RWPE2 (cell line): ENCODE measurements at regions not wholly inside any gene's neighbourhood (a gene's known extent, or its start where the extent isn't known, plus 50 kb on each side); places are given as distances from the start of the nearest gene placed in this dataset.
A peak's percentile ranks its signal among the peaks of the same experiment; 100 is the strongest.

Experiments used
- ATAC-seq: fragments of 200-7000 bp; cut with Tn5 transposase; 3 replicates; pipeline ENCODE4 v1.9.1; 2021; ENCODE audit warnings: low read depth
- DNase-seq: peaks from one replicate; pipeline ENCODE4 v3.0.0-alpha.2; 2020; ENCODE audit warnings: low spot score
- H3K27ac ChIP-seq: fragments of 450-650 bp; 2 replicates; pipeline ENCODE4 v1.5.1; 2017; ENCODE audit warnings: mild to moderate bottlenecking; ENCODE audit not compliant: poor library complexity, severe bottlenecking
- H3K27me3 ChIP-seq: fragments of 250-450 bp; sonication (Bioruptor Pico); 2 replicates; pipeline ENCODE4 v1.5.1; 2021; ENCODE audit warnings: mild to moderate bottlenecking, moderate library complexity; ENCODE audit not compliant: insufficient read depth, poor library complexity, severe bottlenecking
- H3K36me3 ChIP-seq: fragments of 250-450 bp; sonication (Bioruptor Pico); 2 replicates; pipeline ENCODE4 v1.5.1; 2020; ENCODE audit warnings: low read depth, mild to moderate bottlenecking, moderate library complexity
- H3K4me1 ChIP-seq: fragments of 250-450 bp; sonication (Bioruptor Pico); 2 replicates; pipeline ENCODE4 v1.5.1; 2021; ENCODE audit warnings: mild to moderate bottlenecking, moderate library complexity; ENCODE audit not compliant: insufficient read depth, poor library complexity, severe bottlenecking
- H3K4me3 ChIP-seq: fragments of 250-450 bp; sonication (Bioruptor Pico); 2 replicates; pipeline ENCODE4 v1.5.1; 2021; ENCODE audit warnings: mild to moderate bottlenecking, moderate library complexity; ENCODE audit not compliant: severe bottlenecking
- H3K9me3 ChIP-seq: fragments of 250-450 bp; sonication (Bioruptor Pico); 2 replicates; pipeline ENCODE4 v1.5.1; 2021; ENCODE audit warnings: mild to moderate bottlenecking, moderate library complexity; ENCODE audit not compliant: severe bottlenecking
- TF ChIP-seq, protein P1 (sequence below): fragments of 450-650 bp; IDR thresholded peaks from one replicate; pipeline ENCODE4 v1.5.1; 2017; ENCODE audit warnings: mild to moderate bottlenecking, moderate library complexity; ENCODE audit not compliant: poor library complexity, severe bottlenecking

DNA sequence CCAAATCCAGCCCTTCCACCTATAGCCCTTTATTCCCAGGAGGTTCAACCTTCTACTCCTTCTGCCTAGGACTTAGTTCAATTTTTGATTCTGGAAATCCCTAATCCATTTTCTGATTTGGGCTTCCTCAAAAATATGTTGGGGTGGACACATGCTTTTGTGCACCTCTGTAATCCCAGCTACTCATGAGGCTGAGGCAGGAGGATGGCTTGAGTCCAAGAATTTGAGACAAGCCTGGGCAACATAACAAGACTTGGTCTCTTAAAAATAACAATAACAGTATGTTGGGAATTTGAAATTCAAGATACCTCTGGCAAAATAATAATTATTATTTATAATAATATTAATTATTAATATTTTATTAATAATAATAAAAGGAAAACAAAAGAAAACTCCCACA, 188.7 kb upstream of the TLE4 start:
- DNase-seq, result no peak
- no peaks in the 10 kb centered on the region for H3K4me1 ChIP-seq
- no peaks in the 10 kb centered on the region for H3K36me3 ChIP-seq
- no peak overlapping the region for H3K4me3 ChIP-seq
- no peak overlapping the region for H3K27ac ChIP-seq
- no peaks in the 10 kb centered on the region for H3K9me3 ChIP-seq
- TF ChIP-seq, protein P1, sequence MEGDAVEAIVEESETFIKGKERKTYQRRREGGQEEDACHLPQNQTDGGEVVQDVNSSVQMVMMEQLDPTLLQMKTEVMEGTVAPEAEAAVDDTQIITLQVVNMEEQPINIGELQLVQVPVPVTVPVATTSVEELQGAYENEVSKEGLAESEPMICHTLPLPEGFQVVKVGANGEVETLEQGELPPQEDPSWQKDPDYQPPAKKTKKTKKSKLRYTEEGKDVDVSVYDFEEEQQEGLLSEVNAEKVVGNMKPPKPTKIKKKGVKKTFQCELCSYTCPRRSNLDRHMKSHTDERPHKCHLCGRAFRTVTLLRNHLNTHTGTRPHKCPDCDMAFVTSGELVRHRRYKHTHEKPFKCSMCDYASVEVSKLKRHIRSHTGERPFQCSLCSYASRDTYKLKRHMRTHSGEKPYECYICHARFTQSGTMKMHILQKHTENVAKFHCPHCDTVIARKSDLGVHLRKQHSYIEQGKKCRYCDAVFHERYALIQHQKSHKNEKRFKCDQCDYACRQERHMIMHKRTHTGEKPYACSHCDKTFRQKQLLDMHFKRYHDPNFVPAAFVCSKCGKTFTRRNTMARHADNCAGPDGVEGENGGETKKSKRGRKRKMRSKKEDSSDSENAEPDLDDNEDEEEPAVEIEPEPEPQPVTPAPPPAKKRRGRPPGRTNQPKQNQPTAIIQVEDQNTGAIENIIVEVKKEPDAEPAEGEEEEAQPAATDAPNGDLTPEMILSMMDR, result no peak
- H3K27me3 ChIP-seq, result no peaks in the 10 kb centered on the region
- ATAC-seq, result no peak

DNA sequence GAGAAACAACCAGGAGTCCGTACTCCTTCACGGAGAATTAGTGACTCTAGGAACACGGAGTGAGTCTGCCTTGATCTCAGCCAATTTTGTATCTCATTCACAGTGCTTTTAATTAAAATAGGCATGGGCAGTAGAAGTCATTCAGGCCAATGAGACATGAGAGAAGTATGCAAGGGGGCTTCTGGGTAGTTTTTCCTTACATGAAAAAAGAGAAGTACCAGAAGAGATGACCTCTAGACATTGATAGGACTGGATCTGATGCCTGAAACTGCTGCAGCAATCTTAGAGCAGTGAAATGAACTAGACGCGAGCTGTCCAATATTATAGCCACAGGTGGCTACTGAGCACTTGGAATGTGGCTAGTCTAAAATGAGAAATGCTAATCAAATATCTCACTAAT, 187.7 kb upstream of the TLE4 start:
- no peak for ATAC-seq
- Histone ChIP-seq H3K27me3 (no peaks in the 10 kb centered on the region), H3K36me3 (no peaks in the 10 kb centered on the region), H3K4me1 (no peaks in the 10 kb centered on the region), H3K9me3 (no peaks in the 10 kb centered on the region), H3K4me3 (no peak overlapping the region), H3K27ac (no peak overlapping the region)
- no peak for DNase-seq
- TF ChIP-seq, protein P1, result no peak

DNA sequence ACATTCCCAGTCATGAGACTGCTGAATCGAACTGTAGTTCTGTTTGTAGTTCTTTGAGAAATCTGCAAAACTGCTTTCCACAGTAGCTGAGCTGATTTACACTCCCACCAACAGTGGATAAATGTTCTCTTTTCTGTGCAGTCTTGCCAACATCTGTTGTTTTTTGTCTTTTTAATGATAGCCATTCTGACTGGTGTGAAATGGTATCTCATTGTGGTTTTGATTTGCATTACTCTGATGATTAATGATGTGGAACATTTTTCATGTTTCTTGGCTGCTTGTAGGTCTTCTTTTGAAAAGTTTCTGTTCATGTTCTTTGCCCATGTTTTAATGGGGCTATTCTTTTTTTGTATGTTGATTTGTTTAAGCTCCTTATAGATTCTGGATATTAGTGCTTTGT, 187.3 kb upstream of the TLE4 start:
- H3K27ac ChIP-seq, result no peak overlapping the region
- DNase-seq (no peak), ATAC-seq (no peak)
- no peaks in the 10 kb centered on the region for H3K36me3 ChIP-seq
- TF ChIP-seq, protein P1, result no peak
- no peaks in the 10 kb centered on the region for H3K9me3 ChIP-seq
- no peaks in the 10 kb centered on the region for H3K27me3 ChIP-seq
- no peak overlapping the region for H3K4me3 ChIP-seq
- H3K4me1 ChIP-seq, result no peaks in the 10 kb centered on the region

DNA sequence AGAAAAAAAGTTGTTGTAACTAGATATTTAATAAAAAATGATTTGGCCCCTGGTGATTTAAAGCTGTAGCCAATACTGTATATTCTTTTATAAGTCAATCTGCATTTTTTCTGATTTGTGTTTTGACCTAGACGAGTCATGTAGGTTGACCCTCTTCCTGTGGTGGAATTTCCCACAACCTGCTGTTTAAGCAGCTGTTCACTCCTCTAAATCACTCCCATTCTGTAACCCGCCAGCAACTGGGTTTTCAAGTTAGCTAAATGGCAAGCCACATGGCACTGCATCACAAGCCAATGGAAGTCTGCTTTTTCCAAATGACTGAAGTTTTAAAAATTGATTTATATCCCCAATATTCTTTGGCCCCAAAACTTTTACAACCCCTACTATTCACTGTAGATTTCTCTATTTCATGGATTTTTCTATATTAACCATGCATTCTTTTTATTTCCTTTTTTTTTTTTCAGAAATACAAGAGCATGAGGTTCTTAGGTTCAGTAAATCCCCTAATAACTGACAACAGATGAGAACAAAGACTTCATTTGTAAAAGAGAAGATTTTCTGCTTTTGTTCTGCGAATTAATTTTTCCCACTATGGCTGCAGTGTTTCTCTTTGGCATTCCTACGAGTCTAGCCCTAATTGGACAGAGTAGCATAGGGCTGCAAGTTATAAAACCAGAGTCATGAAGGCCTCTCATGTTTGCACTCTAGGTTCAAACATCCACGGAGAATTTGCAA, 184.5 kb upstream of the TLE4 start:
- Histone ChIP-seq H3K27me3 (no peaks in the 10 kb centered on the region), H3K27ac (no peak overlapping the region), H3K4me1 (no peaks in the 10 kb centered on the region), H3K9me3 (no peaks in the 10 kb centered on the region), H3K4me3 (no peak overlapping the region), H3K36me3 (no peaks in the 10 kb centered on the region)
- TF ChIP-seq, protein P1, result no peak
- ATAC-seq (no peak), DNase-seq (no peak)

DNA sequence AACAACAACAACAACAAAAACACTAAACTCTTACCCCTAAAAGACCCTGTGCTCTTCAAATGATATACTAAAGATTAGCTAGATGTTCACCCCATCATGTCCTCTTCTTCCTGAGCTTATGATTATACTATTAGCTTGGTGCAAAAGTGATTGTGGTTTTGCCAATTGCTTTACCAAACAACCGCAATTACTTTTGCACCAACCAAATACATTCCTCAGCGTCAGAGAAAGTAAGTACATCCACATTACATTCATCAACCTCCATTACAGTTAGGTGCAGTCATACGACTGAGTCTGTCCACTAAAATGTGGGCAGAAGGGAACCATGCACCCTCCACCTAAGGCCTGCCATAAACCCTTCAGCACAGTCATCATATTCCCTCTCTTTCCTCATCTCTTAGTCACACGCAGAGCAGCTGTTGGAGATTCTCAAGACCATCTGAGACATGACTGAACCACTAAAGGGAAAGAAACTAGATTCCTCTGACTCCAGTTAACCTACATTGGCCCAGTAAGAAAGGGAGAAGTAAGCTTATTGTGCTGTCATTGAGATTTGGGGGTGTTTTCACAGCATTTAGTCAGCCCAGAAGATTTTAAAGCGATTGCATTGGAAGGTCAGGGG, 181.6 kb upstream of the TLE4 start:
- no peak overlapping the region for H3K4me3 ChIP-seq
- no peaks in the 10 kb centered on the region for H3K9me3 ChIP-seq
- peak; percentile 36; the same call in 1 of the 3 replicates for ATAC-seq
- H3K27ac ChIP-seq, result no peak overlapping the region
- no peaks in the 10 kb centered on the region for H3K4me1 ChIP-seq
- DNase-seq, result no peak
- TF ChIP-seq, protein P1, result no peak
- H3K27me3 ChIP-seq, result no peaks in the 10 kb centered on the region
- no peaks in the 10 kb centered on the region for H3K36me3 ChIP-seq
